ENCODE measurements at regions not wholly inside any gene's neighbourhood (a gene's known extent, or its start where the extent isn't known, plus 50 kb on each side); places are given as distances from the start of the nearest gene placed in this dataset.

DNA sequence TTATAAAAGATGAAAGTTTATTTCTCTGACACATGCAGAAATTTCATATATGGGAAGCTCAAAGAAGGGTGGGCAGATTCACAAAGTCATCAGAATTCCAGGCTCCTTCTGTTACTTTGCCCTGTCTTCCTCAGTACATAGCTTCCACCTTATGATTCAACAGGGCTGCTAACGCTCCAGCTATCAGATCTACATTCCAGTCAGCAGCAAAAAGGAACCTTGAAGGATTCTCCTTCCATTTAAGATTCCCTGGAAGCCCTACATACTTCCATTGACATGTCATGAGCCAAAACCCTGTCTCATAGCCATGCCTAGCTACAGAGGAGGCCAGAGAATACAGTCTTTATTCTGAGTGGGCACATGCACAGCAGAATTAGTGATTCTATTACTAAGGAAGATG lies 103.3 kb downstream of the NCR2 start:
- Histone ChIP-seq H3K4me1 (ENCODE audit: control insufficient read depth, extremely low read depth, insufficient read depth, low read length) (no peaks in the 10 kb centered on the region), H3K9me1 (ENCODE audit: control insufficient read depth, extremely low read depth, insufficient read depth, low read length) (no peaks in the 10 kb centered on the region), H4K20me1 (ENCODE audit: control insufficient read depth, extremely low read depth, insufficient read depth, low read length) (no peaks in the 10 kb centered on the region), H2AFZ (ENCODE audit: control insufficient read depth, low read length) (no peak overlapping the region), H3K9me3 (ENCODE audit: control insufficient read depth, low read depth, low read length) (no peaks in the 10 kb centered on the region), H3K4me2 (ENCODE audit: control insufficient read depth, extremely low read depth, insufficient read depth, low read depth, low read length) (no peak overlapping the region), H3K27ac (ENCODE audit: control insufficient read depth, insufficient read depth, low read length) (no peak overlapping the region), H3K9ac (ENCODE audit: control insufficient read depth, extremely low read depth, insufficient read depth, low read length) (no peak overlapping the region), H3K36me3 (ENCODE audit: control insufficient read depth in 2 of 2, extremely low read depth in 1 of 2, insufficient read depth in 2 of 2, low read length in 2 of 2) (no peaks in the 10 kb centered on the region), H3K27me3 (ENCODE audit: control insufficient read depth, extremely low read depth, insufficient read depth, low read length) (peaks cover 41% of the 10 kb centered on the region), H3K4me3 (ENCODE audit: control insufficient read depth in 2 of 3, extremely low read depth in 1 of 3, insufficient read depth in 2 of 3, low read depth in 1 of 3, low read length in 3 of 3) (no peak overlapping the region), H3K79me2 (ENCODE audit: control insufficient read depth, insufficient read depth, low read length) (no peaks in the 10 kb centered on the region)
- no peak for FAIRE-seq
- TF ChIP-seq CTCF (optimal IDR thresholded peaks at IDR 0.05 in 1 of 3, IDR thresholded peaks at IDR 0.05 in 1 of 3, conservative IDR thresholded peaks at IDR 0.05 in 1 of 3; ENCODE audit: extremely low read depth in 1 of 3, insufficient read depth in 2 of 3, low read length in 3 of 3) (no peak), EZH2 (IDR thresholded peaks at IDR 0.05; ENCODE audit: low read length) (no peak)
- dilution Hi-C loops (cut with MboI; ENCODE audit: extremely low pct_ligation_motif_present, low sequenced_read_pairs): no loop called here
- DNase-seq (ENCODE audit: low read depth, low spot score): no peak

DNA sequence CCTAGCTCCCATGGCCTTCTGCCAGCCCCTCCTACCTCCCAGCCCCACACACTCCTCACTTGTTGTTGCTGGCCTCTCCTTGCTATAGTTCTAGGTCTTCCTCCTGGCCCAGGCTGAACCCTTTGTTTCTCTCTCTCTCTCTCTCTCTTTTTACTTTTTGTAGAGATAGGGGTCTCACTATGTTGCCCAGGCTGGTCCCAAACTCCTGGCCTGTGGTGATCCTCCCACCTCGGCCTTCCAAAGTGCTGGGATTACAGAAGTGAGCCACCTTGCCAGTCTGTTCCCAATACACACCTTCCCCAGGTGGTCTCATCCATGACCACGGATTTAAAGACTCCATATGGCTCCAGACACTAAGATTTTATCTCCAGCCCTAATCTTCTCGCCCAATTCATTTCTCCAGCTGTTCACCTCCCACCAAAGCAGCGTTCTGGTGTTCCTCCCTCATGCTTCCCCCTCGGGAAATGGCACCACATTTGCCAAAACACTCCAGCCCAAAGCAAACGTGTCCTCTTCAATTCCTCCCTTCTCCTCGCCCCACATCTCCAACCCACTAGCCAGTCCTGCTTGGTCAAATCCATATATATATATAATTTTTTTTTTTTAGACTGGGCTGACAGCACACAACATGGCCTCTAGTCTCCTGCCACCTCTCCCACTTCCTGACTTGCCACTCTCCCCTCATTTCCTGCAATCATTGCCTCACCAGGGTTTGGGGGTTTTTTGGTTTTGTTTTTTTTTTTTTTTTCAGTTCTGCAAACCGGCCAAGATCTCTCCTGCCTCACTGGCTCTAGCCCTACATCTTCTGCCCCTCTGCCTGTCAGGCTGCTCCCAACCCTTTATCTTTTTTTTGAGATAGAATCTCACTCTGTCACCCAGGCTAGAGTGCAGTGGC lies 104.4 kb downstream of the NCR2 start:
- FAIRE-seq (no peak), DNase-seq (ENCODE audit: low read depth, low spot score) (no peak)
- no peaks in the 10 kb centered on the region for H3K9me3 ChIP-seq (ENCODE audit: control insufficient read depth, low read depth, low read length)
- no peak overlapping the region for H3K27ac ChIP-seq (ENCODE audit: control insufficient read depth, insufficient read depth, low read length)
- no peak overlapping the region for H3K4me2 ChIP-seq (ENCODE audit: control insufficient read depth, extremely low read depth, insufficient read depth, low read depth, low read length)
- H3K27me3 ChIP-seq (ENCODE audit: control insufficient read depth, extremely low read depth, insufficient read depth, low read length): peaks cover 46% of the 10 kb centered on the region
- no peak for TF ChIP-seq CTCF (optimal IDR thresholded peaks at IDR 0.05 in 1 of 3, IDR thresholded peaks at IDR 0.05 in 1 of 3, conservative IDR thresholded peaks at IDR 0.05 in 1 of 3; ENCODE audit: extremely low read depth in 1 of 3, insufficient read depth in 2 of 3, low read length in 3 of 3)
- no peak for TF ChIP-seq EZH2 (IDR thresholded peaks at IDR 0.05; ENCODE audit: low read length)
- dilution Hi-C loops (cut with MboI; ENCODE audit: extremely low pct_ligation_motif_present, low sequenced_read_pairs): no loop called here
- no peaks in the 10 kb centered on the region for H3K79me2 ChIP-seq (ENCODE audit: control insufficient read depth, insufficient read depth, low read length)
- H3K9ac ChIP-seq (ENCODE audit: control insufficient read depth, extremely low read depth, insufficient read depth, low read length): no peak overlapping the region
- no peaks in the 10 kb centered on the region for H3K4me1 ChIP-seq (ENCODE audit: control insufficient read depth, extremely low read depth, insufficient read depth, low read length)
- H3K4me3 ChIP-seq (ENCODE audit: control insufficient read depth in 2 of 3, extremely low read depth in 1 of 3, insufficient read depth in 2 of 3, low read depth in 1 of 3, low read length in 3 of 3): no peak overlapping the region
- H3K9me1 ChIP-seq (ENCODE audit: control insufficient read depth, extremely low read depth, insufficient read depth, low read length): no peaks in the 10 kb centered on the region
- H2AFZ ChIP-seq (ENCODE audit: control insufficient read depth, low read length): no peak overlapping the region
- H4K20me1 ChIP-seq (ENCODE audit: control insufficient read depth, extremely low read depth, insufficient read depth, low read length): no peaks in the 10 kb centered on the region
- no peaks in the 10 kb centered on the region for H3K36me3 ChIP-seq (ENCODE audit: control insufficient read depth in 2 of 2, extremely low read depth in 1 of 2, insufficient read depth in 2 of 2, low read length in 2 of 2)

Data from keratinocyte (primary cell).